Keratinocyte (primary cell): ENCODE measurements at regions not wholly inside any gene's neighbourhood (a gene's known extent, or its start where the extent isn't known, plus 50 kb on each side); places are given as distances from the start of the nearest gene placed in this dataset.

Experiments
- DNase-seq: peaks from one replicate; pipeline ENCODE4 v3.0.0-alpha.2; 2011; ENCODE audit warnings: low read depth, missing footprints, low spot score
- FAIRE-seq: peaks from 2 replicates; lab custom pipeline; 2011; peaks lifted over from hg19 to GRCh38; lab: Jason Lieb, UNC
- H2AFZ ChIP-seq: 2 replicates; pipeline ENCODE4 v1.6.0; 2012; ENCODE audit warnings: low read length, control low read depth, inconsistent platforms; ENCODE audit not compliant: control insufficient read depth
- H3K27ac ChIP-seq: 2 replicates; pipeline ENCODE4 v1.5.1; 2011; ENCODE audit warnings: low read length; ENCODE audit not compliant: control insufficient read depth, insufficient read depth
- H3K27me3 ChIP-seq: 3 replicates; pipeline ENCODE4 v1.6.0; 2011; ENCODE audit warnings: low read length; ENCODE audit not compliant: control insufficient read depth, insufficient read depth; ENCODE audit errors: extremely low read depth
- H3K36me3 ChIP-seq, 2 experiments: 2 replicates in 1 of 2; 3 replicates in 1 of 2; pipeline ENCODE4 v1.5.1; 2011; ENCODE audit warnings: low read length in 2 of 2, mild to moderate bottlenecking in 1 of 2; ENCODE audit not compliant: control insufficient read depth in 2 of 2, insufficient read depth in 2 of 2; ENCODE audit errors: extremely low read depth in 1 of 2
- H3K4me1 ChIP-seq: 3 replicates; pipeline ENCODE4 v1.5.1; 2011; ENCODE audit warnings: low read length; ENCODE audit not compliant: control insufficient read depth, insufficient read depth; ENCODE audit errors: extremely low read depth
- H3K4me2 ChIP-seq: 3 replicates; pipeline ENCODE4 v1.6.0; 2011; ENCODE audit warnings: low read depth, low read length; ENCODE audit not compliant: control insufficient read depth, insufficient read depth; ENCODE audit errors: extremely low read depth
- H3K4me3 ChIP-seq, 3 experiments: fragments of 200-600 bp in 1 of 3; sonication (generic) in 1 of 3; 2 replicates in 2 of 3; 3 replicates in 1 of 3; pipeline ENCODE4 v1.5.1; 2011 to 2016; ENCODE audit warnings: low read length in 3 of 3, mild to moderate bottlenecking in 3 of 3, control low read depth in 2 of 3, inconsistent platforms in 1 of 3, low read depth in 1 of 3, mixed read lengths in 1 of 3, mixed run types in 1 of 3, moderate library complexity in 1 of 3; ENCODE audit not compliant: control insufficient read depth in 2 of 3, insufficient read depth in 2 of 3; ENCODE audit errors: extremely low read depth in 1 of 3
- H3K79me2 ChIP-seq: 2 replicates; pipeline ENCODE4 v1.6.0; 2012; ENCODE audit warnings: low read length; ENCODE audit not compliant: control insufficient read depth, insufficient read depth
- H3K9ac ChIP-seq: 3 replicates; pipeline ENCODE4 v1.6.0; 2011; ENCODE audit warnings: low read length; ENCODE audit not compliant: control insufficient read depth, insufficient read depth; ENCODE audit errors: extremely low read depth
- H3K9me1 ChIP-seq: 3 replicates; pipeline ENCODE4 v1.6.0; 2011; ENCODE audit warnings: low read length; ENCODE audit not compliant: control insufficient read depth, insufficient read depth; ENCODE audit errors: extremely low read depth
- H3K9me3 ChIP-seq: 2 replicates; pipeline ENCODE4 v1.5.1; 2012; ENCODE audit warnings: low read depth, low read length; ENCODE audit not compliant: control insufficient read depth
- H4K20me1 ChIP-seq: 3 replicates; pipeline ENCODE4 v1.6.0; 2011; ENCODE audit warnings: low read length; ENCODE audit not compliant: control insufficient read depth, insufficient read depth; ENCODE audit errors: extremely low read depth
- CTCF ChIP-seq, 3 experiments: IDR thresholded peaks in 1 of 3; conservative IDR thresholded peaks in 1 of 3; optimal IDR thresholded peaks in 1 of 3; 2 replicates in 2 of 3; 3 replicates in 1 of 3; pipeline versions ENCODE3 to v1.5.1; 2011; ENCODE audit warnings: low read length in 3 of 3, mild to moderate bottlenecking in 3 of 3, moderate library complexity in 2 of 3, control low read depth in 1 of 3, inconsistent platforms in 1 of 3; ENCODE audit not compliant: insufficient read depth in 2 of 3; ENCODE audit errors: extremely low read depth in 1 of 3
- EZH2 ChIP-seq: IDR thresholded peaks from one replicate; pipeline ENCODE4 v1.6.1; 2012; ENCODE audit warnings: inconsistent platforms, mild to moderate bottlenecking, low read length, moderate library complexity
- dilution Hi-C: fragments of 300-500 bp; cut with MboI; formaldehyde crosslinking; loops from one replicate; pipeline ENCODE4 v1.7.0; 2020; ENCODE audit warnings: low sequenced_read_pairs; ENCODE audit not compliant: extremely low pct_ligation_motif_present

- Histone ChIP-seq H3K4me1 (no peaks in the 10 kb centered on the region), H3K9ac (no peak overlapping the region), H3K27ac (no peak overlapping the region), H3K79me2 (no peaks in the 10 kb centered on the region), H3K27me3 (no peaks in the 10 kb centered on the region), H3K36me3 (no peaks in the 10 kb centered on the region), H3K9me1 (no peaks in the 10 kb centered on the region), H4K20me1 (no peaks in the 10 kb centered on the region), H3K4me2 (no peak overlapping the region), H3K4me3 (no peak overlapping the region), H3K9me3 (no peaks in the 10 kb centered on the region), H2AFZ (no peak overlapping the region)
- TF ChIP-seq CTCF (optimal IDR thresholded peaks at IDR 0.05 in 1 of 3, IDR thresholded peaks at IDR 0.05 in 1 of 3, conservative IDR thresholded peaks at IDR 0.05 in 1 of 3; ENCODE audit: extremely low read depth in 1 of 3, insufficient read depth in 2 of 3, low read length in 3 of 3) = no peak
- TF ChIP-seq EZH2 = no peak
- DNase-seq (no peak), FAIRE-seq (no peak)
- dilution Hi-C loops = no loop called here
These were observed 460.8 kb downstream of the RFC3 start for GRCh38 chr13:34278780-34279179.

DNA sequence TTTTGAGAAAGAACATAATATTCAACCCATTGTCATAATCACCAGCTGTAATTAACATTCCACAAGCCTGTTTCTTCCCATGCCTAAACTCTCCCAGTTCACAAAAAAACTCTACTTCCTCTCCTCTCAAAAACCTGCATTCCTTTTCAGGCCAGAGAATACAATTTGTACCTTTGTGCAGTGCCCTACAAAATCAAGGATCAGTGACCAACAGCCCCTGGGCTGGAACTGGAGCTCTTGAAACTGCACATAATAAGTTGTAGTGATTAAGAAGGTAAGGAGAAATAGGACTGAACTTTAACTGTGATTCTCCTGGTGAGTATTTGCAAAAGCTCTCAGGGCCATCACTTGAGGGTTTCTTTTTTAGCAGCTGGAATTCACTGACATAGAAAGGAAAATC is 472.7 kb downstream of the RFC3 start:
- H3K27ac ChIP-seq = no peak overlapping the region
- TF ChIP-seq CTCF (optimal IDR thresholded peaks at IDR 0.05 in 1 of 3, IDR thresholded peaks at IDR 0.05 in 1 of 3, conservative IDR thresholded peaks at IDR 0.05 in 1 of 3; ENCODE audit: extremely low read depth in 1 of 3, insufficient read depth in 2 of 3, low read length in 3 of 3) (no peak), EZH2 (no peak)

More for the DNA sequence above, 472.7 kb downstream of the RFC3 start:
- no peaks in the 10 kb centered on the region for H3K4me1 ChIP-seq
- H3K9me1 ChIP-seq = no peaks in the 10 kb centered on the region
- no peaks in the 10 kb centered on the region for H3K79me2 ChIP-seq
- no peaks in the 10 kb centered on the region for H3K27me3 ChIP-seq
- DNase-seq (no peak), FAIRE-seq (peak; percentile 9)
- H2AFZ ChIP-seq = no peak overlapping the region
- no peak overlapping the region for H3K4me2 ChIP-seq
- H3K9me3 ChIP-seq = no peaks in the 10 kb centered on the region
- H4K20me1 ChIP-seq = no peaks in the 10 kb centered on the region
- H3K9ac ChIP-seq = no peak overlapping the region
- H3K36me3 ChIP-seq = no peaks in the 10 kb centered on the region
- dilution Hi-C loops = no loop called here
- H3K4me3 ChIP-seq = no peak overlapping the region
